8988T (cell line): ENCODE measurements at regions not wholly inside any gene's neighbourhood (a gene's known extent, or its start where the extent isn't known, plus 50 kb on each side); places are given as distances from the start of the nearest gene placed in this dataset.
"Not testable (repeated sequence)": the region's sequence is repeated elsewhere in the genome, so short reads cannot be mapped to it uniquely, and the experiment has no call there.

ENCODE experiments used
- DNase-seq: peaks from one replicate; pipeline ENCODE4 v3.0.0; 2011

- DNase-seq, result no peak
Measured at GRCh38 chr9:36521148-36521547, 51.5 kb upstream of the MELK start.

DNA sequence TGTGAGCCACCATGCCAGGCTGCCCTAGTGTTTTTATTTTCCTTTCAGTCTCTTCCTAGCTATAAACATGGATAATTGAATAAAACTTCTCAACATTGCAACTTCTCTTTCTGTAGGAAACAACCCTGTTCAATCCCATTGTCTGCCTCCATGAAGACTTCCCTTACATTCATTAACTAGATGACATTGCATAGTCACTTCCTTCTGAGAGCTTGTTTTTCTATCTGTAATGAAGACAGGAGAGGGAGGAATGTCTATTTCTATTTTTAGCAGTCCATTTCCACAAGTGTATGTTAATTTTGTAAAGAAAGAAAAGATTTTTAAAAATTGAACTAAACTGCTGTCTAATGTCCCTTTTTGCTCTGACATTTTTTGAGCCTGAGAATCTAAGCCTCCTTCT is 55.6 kb upstream of the MELK start:
- no peak for DNase-seq

DNA sequence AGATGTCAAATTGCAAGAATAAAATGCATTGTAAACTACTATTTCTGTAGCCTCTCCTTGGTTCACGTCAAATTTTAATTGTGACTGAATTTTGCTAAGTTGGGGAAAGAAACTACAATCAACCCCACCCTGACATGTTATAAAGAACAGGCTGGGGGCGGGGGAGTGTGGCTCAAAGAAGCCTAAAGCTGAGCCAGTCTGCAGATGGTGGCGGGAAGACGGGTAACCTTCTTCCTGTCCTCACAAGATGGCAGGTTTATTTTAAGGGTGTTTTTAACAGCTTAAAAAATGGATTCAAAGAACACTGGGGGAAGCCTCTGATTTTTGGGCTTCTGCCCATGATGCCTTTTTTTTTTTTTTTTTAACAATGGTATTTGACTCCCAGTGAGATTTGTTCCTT is 68.5 kb upstream of the MELK start:
- no peak for DNase-seq

DNA sequence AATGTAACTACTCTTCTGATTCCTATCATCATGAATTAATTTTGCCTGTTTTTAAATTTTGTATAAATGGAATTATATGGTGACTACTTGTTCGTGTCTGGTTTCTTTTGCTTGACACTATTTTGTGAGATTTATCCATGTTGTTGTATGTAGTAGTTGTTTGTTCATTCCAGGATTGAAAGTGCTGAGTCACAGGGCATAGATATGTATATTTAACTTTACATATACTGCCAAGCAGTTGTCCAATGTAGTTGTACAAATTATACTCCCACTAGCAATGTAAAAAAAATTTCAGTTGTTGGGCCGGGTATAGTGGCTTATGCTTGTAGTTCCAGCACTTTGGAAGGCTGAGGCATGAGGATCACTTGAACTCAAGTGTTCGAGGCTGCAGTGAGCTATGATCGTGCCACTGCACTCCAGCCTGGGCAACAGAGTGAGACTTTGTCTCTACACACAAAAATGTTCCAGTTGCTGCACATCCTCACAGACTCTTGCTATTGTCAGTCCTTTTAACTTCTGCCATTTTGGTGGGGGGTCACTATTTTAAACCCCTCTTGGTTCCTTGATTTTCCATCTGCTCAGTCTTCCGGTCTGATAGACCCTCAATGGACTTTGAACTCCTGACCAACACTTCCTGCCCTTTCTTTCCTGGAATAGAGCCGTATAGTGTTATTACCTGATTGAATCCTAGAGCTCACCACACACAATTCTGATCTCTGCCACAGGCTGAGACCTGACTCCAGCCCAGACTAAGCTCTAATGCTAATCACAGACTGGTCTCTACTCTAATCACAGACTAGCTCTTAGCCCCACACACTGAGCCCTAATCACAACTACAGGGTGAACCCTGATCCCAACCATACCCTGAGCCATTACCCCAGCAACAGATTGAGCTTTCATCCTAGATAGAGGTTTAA is 69.3 kb upstream of the MELK start:
- DNase-seq, result no peak

DNA sequence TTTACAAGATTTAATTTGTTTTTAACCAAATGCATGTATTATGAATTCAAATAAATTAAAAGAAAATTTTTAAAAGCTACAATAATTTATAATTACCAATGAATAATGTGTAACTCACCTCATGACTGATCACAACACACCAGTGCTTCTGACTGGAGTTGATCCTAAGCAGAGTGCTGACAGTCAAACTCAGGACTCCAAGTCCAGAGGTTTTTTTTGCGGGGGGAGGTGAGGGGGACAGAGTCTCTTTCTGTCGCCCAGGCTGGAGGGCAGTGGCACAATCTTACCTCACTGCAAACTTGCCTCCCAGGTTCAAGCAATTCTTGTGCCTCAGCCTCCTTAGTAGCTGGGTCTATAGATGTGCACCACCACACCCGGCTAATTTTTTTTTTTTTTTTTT is 71.0 kb upstream of the MELK start:
- no peak for DNase-seq

- DNase-seq, result not testable (repeated sequence)
Measured at GRCh38 chr9:36500931-36501330, 71.8 kb upstream of the MELK start.

DNA sequence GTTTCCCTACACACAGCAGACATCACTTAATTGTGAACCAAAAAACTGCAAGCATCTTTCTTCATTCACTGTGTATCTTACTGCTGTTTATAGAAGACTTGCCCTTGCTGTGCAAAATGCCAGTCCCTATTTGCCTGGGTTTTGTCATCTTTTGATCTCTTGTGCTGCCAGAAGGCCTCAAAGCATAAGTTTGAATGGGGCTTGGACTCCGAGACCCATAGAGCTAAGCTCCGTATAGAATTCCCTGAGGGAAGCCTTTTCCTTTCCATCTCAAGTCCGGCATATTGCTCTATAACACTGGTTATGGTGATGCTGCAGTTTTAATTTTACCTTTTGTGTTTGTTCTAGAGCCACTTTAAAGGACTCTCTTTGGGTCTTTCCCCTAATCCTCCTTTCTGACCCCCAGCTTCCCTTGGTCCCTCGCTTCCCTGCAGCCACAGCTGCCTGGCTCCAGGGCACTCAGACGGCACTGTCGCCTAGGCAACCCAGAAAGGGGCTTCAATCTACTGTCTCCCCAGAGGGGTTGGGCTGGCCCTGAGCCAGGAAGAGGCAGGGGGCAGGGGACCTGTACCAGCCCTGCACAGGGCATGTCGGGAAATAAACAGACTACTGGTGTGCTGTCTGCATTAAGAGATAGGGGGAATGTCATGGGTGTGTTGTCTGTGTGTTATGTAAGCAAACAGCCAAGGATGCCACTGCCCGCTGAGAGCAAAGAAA is 73.4 kb upstream of the MELK start:
- no peak for DNase-seq

DNA sequence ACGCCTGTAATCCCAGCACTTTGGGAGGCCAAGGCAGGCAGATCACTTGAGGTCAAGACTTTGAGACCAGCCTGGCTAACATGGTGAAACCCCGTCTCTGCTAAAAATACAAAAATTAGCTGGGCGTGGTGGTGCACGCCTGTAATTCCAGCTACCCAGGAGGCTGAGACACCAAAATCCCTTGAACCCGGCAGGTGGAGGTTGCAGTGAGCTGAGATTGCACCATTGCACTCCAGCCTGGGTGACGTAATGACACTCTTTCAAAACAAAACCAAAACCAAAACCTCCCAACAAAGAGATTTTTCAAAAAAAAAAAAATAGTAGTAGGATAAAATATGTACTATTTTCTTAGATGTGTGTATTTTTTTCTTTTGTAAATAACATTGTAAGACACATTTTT is 79.1 kb upstream of the MELK start:
- not testable (repeated sequence) for DNase-seq

DNA sequence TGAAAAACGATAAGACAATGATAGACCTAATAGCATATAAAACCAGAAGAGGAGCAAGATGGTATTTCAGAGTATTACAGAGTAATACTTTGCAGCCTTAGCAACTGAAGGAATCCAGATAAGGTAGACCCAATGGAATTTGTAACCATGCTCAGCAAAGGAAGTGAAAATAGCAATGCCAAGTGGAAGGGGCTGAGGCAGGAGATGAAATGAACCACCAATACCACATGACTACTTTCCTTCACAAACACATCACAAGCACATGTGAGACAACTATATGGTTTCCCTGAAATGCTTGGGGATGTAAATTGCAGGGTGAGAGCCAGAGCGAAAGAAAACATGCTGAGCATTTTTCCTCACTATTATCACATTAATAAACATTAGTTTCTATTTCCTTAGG is 79.8 kb upstream of the MELK start:
- no peak for DNase-seq

- no peak for DNase-seq
Measured at GRCh38 chr9:36489453-36489852, 83.2 kb upstream of the MELK start.

DNA sequence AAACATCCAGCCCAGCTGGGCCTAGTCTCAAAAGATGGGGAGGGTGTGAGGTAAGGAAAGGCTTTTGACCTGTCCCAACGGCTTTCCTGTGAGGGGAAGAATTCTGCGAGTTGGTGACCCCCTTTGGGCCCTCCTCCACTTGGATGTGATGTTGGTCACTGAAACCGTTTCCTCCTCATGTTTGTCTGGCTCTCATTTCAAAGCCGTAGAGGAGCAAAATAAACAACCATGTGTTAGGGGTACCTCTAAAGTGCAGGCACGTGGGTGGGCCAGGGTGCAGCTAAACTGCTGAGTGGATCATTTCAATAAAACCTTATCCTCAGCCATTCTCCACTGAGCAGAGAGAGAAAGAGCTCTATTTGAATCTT is 84.3 kb upstream of the MELK start:
- no peak for DNase-seq

DNA sequence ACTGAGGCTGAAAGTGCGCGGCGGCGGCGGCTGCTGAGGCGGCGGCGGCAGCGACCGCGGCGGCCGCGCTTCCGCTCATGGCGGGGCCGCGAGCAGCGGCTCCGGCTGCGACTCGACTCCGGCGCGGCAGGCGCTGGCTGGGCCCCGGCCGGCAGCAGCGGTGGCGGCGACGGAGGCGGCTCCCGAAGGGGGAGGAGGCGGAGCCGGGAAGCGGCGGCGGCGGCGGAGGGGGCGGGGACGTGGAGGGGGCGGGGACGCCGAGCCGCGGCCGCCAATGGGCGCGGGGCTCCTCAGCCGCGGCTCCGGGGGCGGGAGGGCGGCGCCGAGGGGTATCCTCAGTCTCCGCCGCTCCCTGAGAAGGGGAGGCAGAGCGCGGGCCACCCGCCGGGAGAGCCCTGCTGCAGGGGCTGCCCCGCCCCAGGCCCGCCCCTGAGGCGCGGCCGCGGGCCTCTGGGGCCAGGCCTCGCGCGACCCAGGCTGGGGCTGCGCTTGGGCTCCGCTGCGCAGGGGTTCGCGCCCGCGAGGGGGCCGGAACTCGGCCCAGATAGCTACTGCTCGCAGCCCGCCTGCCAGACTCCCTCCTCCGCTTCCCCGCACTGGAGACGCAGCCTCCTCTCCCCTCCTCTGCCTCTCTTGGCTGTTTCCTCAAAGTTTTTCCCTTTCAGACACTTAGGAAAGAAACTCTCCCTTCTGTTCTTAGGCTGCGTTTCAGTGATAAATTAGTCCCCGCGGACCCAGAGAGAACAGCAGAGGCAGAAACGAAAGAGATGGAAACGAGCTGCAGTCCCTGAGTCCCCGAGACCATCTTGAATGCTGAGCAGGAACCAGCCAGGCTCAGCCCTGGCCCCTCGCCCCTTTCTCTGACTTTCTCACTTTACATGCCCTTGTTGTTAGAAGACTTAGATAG is 85.0 kb upstream of the MELK start:
- peak; percentile 75 for DNase-seq

DNA sequence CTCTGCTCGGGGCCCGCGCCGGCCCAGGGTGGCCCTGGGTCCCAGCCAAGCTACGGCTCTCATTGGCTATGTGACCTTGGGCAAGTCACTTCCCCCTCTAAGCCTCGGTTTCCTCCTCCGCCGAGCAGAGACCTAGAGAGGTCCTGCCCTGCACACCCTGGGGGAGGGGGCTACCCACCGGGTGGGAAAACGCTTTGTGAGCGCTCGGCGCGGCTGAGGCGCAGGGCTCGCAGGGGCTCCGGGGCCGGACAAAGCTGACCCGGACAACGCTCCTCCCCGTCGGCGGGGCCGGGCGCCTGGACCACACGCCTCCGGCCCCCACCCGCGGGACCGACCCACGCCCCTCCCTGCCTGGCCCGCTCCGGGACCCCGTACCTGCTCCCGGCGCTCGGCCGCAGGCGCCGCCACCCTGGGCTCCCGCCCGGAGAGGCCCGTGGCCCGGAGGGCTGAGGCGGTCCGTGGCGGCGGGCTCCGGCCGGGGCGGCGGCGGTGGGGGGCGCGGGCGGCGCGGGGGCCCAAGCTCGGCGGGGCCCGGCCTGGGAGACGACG is 85.7 kb upstream of the MELK start:
- DNase-seq, result peak; percentile 23

- peak; percentile 18 for DNase-seq
Measured at GRCh38 chr9:36486329-36486932, 86.3 kb upstream of the MELK start.

DNA sequence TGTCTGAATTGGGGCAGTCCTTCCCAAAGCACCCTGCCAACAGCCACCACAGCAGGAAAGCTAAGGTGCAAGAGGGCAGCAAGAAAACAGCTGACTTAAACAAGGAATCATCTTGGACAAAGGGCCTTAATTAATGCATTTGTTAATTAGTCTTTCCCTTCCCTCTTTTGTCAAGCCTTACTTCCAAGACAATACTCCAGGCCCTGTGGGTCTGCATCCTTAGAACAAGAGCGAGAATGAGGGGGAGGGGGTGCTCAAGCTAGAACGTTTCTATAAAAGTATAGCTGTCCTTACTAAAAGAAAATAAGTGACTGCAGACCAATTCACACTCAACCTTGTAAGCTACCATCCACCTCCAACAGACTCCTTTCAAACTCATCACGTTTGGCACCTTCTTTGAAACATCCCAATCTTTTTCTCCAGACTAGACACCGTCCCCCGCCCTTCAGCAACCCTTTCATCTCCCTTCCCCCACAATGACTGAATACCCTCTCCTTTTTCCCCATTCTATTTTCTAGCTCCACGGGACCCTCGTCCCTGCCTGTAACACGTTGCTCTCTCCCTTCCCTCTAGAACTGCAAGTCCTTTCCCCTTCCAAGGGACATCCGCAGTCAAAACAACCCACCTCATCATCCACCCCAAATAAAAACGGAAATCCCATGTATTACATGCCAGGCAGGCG is 85.7 kb upstream of the RNF38 start:
- no peak for DNase-seq

DNA sequence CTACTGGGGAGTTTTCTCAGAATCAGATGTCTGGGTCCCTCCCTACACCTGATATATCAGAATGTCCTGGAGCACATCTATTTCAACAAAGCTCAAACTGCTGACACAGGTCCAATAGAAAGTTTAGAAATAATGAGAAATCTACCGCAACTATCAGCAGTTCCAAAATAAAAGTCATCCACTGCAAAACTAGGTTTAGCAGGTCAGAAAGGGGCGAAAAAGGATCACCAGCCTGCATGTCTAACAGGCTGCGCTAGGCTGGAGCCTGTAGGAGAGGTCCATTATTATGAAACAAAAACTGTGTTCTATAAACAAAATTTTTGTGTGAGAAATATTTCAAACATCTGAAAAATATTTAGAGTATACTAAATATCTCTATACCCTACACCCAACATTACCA is 84.1 kb upstream of the RNF38 start:
- no peak for DNase-seq

DNA sequence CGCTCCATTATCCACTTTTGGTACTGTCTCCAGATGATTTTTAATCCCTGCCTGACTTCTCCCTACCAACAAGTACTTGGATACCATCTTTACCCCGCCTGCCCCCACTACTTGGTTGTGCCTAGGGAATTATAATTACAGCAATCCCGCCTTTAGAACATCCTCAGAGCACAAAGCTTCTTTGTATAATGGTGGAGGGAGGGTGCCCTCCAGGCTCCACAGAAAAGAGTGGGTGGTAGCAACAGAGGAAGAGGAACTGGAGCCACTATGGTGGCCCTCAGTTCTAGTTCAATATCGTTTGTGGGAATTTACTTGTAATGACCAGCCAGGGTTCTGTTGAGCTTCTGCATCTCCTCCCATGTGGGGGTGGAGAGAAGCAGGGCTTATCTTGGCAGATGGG is 79.0 kb upstream of the RNF38 start:
- DNase-seq, result no peak

DNA sequence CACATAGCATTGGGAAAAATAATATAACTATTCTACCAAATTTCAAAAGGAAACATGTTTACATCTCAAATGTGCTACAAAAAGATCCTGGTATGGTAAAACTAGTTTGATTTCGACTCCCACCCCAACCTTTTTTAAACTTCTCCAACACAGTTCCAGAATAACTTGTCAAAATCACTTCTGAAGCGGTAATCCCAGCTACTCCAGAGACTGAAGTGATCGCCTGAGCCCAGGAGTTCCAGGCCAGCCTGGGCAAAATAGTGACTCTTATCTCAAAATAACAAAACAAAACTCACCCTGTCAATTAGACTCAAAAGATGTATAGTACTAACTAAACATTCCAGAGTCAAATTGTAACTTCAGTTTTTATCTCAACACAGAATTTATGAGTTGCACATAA is 71.3 kb upstream of the RNF38 start:
- DNase-seq, result no peak

DNA sequence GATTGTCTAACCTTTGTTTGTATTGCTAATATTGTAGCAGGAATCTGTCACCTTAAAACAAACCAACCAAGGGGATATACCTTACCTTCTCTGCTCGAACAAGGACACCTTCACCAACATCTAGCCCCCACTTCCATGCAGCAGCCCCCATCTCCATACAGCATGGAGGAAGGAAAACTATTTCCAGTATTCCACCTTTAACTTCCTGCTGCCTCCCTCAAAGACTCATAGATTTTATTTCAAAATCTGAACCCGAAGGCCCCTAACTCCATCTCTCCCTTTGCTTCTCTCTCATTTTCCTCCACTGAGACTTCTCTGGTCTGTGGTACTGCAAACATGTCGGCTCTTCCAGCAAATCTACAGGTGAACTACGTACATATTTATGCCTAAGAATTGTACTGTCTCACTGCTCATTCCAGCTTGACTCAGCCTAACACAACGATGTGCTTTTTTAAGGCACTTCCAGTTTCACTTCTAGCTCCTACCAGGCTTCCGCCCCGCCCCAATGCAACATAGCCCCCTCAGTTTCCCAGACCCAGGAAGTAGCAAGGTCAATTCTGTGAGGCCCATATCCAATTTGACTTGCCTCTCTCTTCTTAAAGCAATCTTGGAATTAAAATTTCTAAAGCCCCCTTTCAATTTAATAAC is 70.7 kb upstream of the RNF38 start:
- DNase-seq, result no peak

GRCh38 chr9:36463467-36463866 is 63.4 kb upstream of the RNF38 start:
- DNase-seq, result no peak

DNA sequence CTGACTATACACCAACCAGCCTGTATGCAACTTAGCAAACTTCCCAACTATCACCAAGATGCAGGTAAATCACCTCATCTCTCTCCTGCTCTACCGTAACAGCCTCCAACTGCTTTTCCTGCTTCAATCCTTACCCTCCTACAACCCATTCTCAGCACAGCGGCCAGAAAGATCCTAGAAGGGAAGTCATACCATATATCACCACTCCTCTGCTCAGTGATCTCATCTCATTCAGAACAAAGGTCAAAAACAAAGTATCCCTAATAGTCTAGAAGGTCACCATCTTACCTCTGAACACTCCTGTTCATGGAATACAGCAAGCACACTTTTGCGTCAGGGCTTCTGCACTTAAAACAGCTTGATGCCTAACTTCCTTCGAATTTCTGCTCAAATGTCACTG is 62.2 kb upstream of the RNF38 start:
- DNase-seq, result no peak

GRCh38 chr9:36461323-36461722 is 61.3 kb upstream of the RNF38 start:
- DNase-seq, result no peak
